GM19397 (cell line): ENCODE measurements at regions not wholly inside any gene's neighbourhood (a gene's known extent, or its start where the extent isn't known, plus 50 kb on each side); places are given as distances from the start of the nearest gene placed in this dataset.
"Not testable (repeated sequence)": the region's sequence is repeated elsewhere in the genome, so short reads cannot be mapped to it uniquely, and the experiment has no call there.

ENCODE experiments used
- ATAC-seq: cut with Tn5 transposase; IDR thresholded peaks from one replicate; pipeline ENCODE4 v1.9.1; 2021; ENCODE audit warnings: mild to moderate bottlenecking, moderate library complexity; ENCODE audit not compliant: unreplicated experiment

DNA sequence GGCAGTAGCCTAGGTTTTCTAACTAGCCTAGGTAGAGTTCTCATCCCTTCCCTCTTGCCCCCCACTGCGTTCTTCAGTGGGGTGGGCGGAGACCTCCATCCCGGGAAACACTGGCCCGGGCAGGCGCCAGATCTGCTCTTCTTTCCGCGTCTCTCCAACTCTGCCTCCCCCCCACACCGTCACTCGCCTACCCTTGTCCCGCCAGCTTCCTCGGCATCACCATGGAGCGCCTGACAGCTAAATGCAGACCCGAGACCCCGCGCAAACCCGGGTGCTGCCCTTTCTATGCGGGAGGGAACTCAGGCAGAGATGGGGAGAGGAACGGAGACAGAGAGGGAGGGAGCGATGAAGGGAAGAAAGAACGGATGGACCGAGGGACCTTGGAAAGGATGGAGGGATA is 1494.8 kb upstream of the DEFB115 start:
- ATAC-seq: no peak

DNA sequence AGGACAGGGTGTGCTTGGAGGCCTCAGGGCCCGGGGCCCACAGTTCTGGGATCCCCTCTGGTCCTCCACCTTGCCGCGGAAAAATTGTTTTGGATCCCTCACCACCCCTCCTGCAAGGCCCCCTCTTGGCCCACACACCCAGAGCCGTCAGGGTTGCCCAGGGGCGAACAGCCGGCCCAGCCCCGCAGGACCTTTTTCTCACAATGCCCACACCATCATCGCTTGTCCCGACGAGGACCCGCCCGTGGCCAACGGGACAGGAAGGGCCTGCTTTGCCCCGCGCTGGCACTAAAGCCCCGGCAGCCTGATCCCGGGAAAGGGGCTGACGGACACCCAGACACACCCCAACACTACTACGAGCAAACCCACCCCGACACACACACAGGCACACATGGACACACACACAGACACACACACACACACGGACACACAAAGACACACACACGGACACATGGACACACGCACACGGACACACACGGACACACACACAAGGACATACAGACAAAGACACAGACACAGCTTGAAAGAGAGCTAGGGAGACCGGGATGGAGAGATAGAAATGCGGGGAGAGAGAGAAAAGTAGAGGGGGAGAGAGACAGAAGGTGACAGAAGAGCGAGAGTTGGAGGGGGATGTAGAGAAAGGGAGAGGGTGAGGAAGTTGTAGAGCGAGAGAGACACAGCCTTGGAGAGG is 1493.5 kb upstream of the DEFB115 start:
- ATAC-seq: no peak

DNA sequence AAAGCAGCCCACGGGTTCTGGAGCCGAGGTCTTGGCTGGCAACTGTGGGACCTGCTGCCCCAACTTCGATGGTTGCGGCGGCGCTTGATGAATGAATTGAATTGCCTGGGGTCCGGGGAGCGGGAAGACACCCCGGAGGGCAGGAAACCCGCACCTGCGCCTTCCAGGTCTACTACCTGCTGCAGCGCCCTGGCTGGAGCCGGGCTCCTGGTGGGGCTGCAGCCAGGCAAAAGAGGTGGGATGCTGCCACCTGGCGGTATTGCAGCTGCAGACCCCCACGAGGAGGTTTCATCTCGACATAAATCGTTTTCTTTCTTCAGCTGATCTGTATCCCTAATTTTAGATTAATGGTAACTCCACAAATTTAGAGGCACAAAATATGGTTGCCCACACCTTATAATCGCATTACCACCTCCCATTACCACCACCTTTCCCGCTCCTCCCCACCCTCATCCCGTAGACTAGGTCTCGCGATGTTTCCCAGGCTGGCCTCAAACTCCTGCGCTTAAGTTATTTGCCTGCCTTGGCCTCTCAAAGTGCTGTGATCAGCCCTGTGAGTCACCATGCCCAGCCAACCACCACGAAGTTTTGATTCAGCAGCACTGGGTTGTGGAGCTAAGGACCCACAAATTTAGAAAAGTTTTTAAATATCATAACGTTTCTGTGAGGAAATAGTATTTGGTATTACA is 1492.4 kb upstream of the DEFB115 start:
- ATAC-seq: not testable (repeated sequence)

DNA sequence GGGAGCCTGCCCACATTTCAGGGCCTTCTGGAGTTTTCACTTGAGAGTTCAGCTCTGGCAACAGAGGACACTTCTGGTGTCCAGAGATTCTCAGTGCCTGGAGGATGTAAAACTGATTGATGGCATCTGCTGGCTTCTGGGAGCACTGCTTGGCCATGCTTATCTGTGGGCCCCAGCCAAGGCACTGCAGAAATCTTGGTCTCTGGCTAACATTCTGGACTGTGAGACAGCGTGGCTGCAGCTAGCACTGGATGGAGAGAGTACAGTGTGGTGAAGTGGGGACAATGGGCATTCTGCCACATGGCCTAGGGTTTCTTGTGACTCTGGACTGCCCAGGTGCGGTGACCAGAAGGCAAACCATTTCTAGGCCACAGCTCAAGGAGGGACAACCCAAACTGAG is 1479.4 kb upstream of the DEFB115 start:
- not testable (repeated sequence) for ATAC-seq

DNA sequence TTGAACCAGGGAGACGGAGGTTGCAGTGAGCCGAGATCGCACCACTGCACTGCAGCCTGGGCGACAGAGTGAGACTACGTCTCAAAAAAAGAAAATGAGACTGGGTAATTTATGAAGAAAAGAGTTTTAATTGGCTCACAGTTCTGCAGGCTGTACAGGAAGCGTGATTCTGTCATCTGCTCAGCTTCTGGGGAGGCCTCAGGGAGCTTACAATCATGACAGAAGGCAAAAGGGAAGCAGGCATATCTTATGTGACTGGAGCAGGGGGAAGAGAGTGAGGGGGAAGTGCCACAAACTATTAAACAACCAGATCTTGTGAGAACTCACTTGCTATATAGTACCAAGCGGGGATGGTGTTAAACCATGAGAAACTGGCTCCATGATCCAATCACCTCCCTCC is 1476.2 kb upstream of the DEFB115 start:
- not testable (repeated sequence) for ATAC-seq

DNA sequence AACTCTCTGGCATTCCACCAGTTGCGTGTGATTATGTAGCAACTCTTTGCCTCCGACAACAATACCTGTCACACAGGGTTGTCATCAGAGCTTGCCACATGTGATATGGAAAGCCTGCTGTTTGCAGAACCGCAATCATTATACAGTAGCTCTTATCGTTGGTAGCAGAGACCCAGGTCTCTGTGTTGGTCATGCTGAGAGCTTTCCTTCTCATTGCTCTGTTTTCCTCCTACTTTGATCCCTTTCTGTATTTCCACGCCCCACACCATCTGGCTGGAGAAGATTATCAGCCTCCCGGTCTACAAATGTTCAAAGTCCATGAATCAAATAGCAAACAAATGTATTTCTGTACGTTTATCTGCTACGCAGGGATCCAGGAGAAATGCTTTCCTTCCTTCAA is 1475.6 kb upstream of the DEFB115 start:
- not testable (repeated sequence) for ATAC-seq

DNA sequence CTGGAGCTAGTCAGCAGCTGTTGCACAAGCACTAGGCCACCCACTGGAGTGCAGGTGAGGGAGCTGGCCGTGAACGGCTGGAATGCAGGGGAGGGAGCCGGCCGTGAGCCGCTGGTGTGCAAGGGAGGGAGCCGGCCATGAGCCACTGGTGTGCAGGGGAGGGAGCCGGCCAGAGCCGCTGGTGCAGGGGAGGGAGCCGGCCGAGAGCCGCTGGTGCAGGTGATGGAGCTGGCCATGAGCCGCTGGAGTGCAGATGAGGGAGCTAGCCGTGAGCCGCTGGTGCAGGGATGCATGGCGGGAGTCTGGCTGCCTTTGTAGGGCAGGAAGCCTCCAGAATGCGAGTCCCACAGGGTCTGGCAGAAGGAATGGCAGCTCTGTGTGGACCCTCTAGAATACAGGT is 1470.0 kb upstream of the DEFB115 start:
- ATAC-seq: not testable (repeated sequence)

DNA sequence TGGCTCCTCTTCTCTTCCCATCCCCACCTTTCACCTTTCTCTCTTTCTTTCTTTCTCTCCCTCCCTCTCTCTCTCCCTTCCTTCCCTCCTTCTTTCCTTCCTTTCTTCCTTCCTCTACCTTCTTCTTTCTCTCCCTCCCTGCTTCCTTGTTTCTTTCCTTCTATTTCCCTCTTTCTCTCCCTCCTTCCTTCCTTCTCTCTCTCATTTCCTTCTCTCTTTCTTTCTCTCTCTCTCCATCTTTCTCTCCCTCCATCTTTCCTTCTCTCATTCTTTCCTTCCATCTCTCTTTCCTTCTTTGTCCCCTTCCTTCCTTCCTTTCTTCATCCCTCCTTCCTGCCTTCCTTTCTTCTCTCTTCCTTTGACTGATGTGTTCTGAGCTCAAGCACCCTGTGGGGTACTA is 1467.0 kb upstream of the DEFB115 start:
- ATAC-seq: no peak

DNA sequence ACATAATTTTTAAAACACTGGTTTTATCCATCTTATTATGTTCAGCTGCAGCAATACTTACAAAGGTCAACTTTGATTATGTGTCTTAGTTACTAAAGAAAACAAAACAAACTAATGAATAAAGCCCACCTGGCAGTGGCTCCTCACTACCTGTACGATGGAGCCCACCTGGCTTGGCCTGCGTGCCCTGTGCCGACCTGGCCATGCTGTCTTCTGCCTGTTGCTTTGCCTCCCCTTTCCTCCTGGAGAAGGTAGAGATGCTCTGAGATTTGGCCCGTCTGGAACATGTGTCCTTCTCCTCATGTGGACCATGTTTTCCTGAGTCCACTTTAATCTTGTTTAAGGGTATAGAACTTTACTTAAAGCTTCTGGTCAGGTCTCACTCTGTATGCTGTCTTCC is 1426.0 kb upstream of the DEFB115 start:
- ATAC-seq: not testable (repeated sequence)

DNA sequence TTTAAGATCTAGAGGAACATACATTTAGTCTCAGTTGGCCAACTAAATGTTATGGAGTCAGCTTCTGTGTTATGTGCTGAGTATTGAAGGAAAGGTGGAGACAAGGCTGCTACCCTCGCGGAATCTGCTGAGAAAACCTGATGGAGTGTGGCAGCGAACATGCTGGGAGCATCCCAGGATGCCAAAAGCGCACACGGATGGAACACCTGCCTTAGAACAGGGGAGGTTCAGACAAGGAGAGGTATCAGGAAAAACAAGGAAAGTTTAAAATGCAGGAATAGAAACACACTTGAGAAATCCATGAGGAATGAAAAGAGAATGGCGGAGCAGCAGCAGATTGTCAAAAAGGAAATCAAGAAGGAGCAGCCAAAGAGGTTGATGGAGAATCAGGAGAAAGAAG is 1389.5 kb upstream of the DEFB115 start:
- ATAC-seq: not testable (repeated sequence)

DNA sequence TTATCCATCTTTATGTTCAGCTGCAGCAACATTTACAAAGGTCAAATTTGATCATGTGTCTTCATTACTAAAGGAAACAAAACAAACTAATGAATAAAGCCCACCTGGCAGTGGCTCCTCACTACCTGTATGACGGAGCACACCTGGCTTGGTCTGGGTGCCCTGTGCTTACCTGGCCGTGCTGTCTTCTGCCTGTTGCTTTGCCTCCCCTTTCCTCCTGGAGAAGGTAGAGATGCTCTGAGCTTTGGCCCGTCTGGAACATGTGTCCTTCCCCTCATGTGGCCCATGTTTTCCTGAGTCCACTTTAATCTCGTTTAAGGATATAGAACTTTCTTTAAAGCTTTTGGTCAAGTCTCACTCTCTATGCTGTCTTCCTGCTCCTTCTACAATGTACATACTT is 1388.8 kb upstream of the DEFB115 start:
- ATAC-seq: not testable (repeated sequence)

DNA sequence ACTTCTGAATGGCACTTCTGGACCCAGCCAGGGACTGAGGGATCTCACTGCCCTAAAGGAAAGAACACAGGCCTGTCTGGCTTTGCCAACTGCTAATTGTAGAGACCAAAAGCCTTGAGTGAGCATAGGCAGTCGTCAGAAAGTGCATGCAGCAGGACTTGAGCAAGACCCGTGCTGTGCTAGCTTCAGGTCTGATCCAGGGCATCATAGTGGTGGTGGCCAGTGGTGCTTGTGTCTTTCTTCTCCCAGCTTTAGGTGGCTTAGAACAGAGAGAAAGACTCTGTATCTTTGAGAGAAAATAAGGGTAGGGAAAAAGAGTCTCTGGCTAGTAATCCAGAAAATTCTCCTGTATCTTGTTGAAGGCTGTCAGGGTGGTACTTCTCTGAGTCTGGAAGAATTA is 1385.6 kb upstream of the DEFB115 start:
- ATAC-seq: not testable (repeated sequence)

DNA sequence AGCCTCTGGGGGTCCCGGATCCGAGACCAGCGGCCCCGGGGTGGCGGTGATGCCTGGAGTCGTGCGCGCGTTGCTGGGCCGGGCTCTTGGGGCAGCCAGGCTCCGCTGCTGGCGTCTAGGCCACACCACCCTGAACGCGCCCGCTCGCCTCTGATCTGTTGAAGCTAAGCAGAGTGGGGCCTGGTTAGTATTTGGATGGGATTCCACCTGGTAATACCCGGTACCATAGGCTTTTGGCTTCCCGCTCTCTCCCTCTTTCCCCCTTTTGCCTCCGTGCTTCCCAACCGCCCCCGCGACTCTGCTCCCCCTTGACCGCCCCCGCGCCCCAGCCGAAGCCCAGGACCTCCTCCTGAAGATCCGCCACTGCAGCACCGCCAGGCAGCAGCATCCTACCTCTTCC is 1383.5 kb upstream of the DEFB115 start:
- no peak for ATAC-seq

DNA sequence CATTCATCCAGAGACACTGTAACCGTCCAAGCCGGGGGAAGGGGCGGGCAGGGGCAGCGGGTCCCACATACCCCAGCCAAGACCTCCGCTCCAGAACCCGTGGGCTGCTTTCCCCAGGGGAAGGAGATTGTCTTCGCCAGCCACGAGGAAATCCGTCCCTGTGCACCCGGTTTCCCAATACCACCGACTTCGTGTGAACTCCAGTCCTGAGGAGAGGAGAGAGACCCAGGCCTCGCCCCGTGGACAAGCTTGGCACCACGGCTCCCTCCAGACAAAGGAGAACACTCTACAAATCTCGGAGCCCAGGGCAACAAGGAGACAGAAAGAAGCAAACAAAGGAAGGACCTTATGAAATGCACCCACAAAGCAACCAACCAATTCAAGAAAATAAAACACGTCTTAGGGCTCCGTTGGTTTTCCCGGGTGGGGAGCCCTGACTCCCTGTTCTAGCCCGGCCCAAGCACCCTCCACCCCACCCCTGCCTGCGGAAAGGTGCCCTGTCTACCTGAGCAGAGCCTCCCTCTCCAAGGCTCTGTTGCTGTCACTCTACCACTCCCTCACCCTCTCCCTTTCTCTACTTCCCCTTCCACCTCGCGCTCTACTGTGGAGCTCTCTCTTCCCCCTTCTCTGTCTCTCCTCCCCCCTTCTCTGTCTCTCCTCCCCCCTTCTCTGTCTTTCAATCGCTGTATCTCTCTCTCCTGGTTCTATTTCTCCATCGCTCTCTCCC is 1382.8 kb upstream of the DEFB115 start:
- no peak for ATAC-seq

DNA sequence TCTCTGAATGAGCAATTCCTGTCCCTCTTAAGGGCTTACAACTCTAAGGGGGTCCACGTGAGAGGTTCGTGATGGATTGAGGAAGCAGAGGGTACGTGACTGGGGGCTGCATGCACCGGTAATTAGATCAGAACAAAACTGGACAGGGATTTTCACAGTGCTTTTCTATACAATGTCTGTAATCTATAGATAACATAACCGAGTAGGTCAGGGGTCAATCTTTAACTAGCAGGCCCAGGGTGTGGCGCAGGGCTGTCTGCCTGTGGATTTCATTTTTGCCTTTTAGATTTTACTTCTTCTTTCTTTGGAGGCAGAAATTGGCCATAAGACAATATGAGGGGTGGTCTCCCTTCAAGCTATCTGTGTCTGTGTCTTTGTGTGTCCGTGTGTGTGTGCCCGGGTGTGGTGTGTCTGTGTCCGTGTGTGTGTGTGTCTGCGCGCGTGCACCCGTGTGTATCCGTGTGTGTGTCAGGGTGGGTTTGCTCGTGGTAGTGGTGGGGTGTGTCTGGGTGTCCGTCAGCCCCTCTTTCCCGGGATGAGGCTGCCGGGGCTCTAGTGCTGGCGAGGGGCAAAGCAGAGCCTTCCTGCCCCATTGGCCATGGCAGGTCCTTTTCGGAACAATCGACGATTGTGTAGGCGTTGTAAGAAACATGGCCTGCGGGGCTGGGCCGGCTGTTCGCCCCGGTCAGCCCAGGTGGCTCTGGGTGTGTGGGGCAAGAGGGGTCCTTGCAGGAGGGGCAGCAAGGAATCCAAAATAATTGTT is 1382.0 kb upstream of the DEFB115 start:
- ATAC-seq: not testable (repeated sequence)

DNA sequence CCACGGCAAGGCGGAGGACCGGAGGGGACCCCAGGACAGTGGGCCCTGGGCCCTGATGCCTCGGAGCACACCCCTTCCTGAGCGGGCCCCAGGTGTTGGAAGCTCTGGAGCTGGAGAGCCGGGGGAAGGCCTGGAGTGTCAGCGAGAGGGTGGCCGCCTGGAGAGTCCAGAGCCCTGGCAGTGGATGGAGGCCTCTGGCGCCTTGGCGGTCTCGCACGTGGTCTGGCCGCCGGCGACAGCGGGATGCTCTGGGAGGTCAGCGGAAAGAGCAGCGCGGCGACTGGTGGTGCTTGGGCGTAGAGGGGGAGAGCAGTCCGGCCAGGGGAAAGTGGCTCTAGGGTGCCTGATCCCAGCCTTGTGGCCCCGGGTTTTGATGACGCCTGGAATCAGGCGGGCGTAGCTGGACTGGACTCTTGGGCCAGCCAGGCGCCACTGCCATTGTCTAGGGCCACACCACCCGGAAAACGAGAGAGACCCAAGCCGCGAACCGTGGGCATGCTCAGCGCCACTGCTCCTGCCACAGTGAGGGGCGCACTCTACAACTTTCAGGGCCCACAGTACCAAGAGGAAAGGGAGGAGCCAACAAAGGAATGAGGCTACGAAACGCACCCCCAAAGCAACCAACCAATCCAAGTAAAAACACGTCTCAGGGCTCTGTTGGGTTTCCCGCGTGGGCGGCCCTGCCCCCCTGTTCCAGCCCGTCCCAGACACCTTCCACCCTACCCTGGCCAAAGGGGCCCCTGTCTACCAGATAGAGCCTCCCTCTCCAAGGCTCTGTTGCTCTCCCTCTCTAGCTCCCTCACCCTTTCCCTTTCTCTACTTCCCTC is 1381.2 kb upstream of the DEFB115 start:
- ATAC-seq: not testable (repeated sequence)

DNA sequence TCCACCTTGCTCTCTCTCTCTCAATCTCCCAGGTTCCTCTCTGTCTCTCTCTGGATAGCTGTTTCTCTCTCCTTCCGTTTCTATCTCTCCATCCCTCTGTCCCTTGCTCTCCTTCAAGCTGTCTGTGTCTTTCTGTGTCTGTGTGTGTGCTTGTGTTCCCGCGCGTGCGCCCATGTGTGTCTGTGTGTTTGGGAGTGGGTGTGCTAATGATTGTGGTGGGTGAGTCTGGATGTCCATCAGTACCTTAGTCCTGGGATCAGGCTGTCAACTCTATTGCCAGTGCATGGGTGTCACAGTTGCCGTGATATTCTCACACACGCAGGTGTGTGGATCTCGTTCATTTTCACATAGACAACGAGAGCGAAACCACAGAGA is 1380.6 kb upstream of the DEFB115 start:
- ATAC-seq: no peak

DNA sequence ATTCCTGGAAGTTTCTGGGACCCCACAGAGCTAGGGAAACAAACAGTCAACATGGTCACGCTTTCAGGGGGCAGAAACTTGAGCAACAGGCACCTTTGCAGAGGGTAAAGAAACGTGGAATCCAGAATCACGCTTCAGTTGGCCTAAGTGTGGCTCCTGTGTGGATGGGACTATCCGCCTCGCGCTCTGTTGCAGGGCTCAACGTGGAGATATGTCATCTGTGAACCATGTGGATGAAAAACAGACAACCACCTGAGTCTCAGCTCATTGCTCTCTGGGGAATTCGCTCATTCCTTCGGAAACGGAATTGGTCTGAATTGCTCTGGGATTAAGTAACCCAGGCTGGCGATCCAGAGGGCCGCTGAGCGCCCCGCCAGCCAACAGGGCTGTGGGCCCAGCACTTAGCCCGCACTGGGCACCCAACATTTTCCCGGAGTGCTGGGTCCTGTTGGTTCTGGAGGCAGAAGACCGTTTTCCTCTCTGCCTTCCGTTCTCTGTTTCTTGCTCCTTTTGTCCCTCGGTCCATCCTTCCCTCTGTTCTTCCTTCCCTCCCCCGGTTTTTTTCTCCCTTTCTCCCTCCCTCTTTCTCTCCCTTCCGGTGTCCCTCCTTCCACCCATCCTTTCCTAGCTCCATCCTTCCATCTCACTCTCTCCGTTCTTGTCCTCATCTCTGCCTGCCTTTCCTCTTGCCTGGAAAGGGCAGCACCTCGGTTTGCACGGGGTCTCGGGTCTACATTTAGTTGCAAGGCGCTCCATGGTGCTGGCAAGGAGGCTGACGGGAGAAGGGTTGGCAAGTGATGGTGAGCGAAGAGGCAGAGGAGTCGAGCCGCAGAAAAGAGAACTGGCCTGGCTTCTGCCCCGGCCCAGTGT is 1379.8 kb upstream of the DEFB115 start:
- ATAC-seq: not testable (repeated sequence)

DNA sequence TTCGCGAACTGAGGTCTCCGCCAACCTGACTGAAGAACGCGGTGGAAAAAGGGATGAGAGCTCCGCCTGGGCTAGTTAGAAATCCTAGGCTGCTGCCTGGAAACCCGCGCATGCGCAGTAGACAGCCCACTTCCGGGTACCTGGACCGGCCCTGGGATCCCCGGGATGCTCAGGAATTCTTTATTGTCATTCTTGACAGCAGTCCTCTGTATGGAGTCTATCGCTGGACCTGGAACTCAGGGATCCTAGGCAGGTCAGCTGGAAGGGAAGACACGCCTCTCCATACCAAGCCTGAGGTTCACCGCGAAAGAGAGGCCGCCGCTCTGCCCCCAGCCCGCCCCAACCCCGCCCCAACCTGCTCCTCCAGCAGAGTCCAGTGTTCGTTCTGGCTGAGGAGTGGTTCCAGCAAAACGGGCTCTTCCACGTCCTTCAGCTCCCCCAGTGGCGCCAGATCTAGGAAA is 1379.2 kb upstream of the DEFB115 start:
- ATAC-seq: no peak
